GM12865 (cell line): ENCODE measurements at regions not wholly inside any gene's neighbourhood (a gene's known extent, or its start where the extent isn't known, plus 50 kb on each side); places are given as distances from the start of the nearest gene placed in this dataset.

ENCODE experiments used
- DNase-seq: peaks from one replicate; pipeline ENCODE4 v3.0.0; 2010; ENCODE audit warnings: low read depth
- H3K4me3 ChIP-seq: 2 replicates; pipeline ENCODE4 v1.5.1; 2011; ENCODE audit warnings: mild to moderate bottlenecking, low read depth, low read length, control low read depth
- TF ChIP-seq, protein P1 (sequence below): IDR thresholded peaks from 2 replicates; pipeline ENCODE4 v1.5.1; 2011; ENCODE audit warnings: low read length, control low read depth, low read depth, inconsistent platforms; ENCODE audit not compliant: insufficient read depth; ENCODE audit errors: missing control alignments

DNA sequence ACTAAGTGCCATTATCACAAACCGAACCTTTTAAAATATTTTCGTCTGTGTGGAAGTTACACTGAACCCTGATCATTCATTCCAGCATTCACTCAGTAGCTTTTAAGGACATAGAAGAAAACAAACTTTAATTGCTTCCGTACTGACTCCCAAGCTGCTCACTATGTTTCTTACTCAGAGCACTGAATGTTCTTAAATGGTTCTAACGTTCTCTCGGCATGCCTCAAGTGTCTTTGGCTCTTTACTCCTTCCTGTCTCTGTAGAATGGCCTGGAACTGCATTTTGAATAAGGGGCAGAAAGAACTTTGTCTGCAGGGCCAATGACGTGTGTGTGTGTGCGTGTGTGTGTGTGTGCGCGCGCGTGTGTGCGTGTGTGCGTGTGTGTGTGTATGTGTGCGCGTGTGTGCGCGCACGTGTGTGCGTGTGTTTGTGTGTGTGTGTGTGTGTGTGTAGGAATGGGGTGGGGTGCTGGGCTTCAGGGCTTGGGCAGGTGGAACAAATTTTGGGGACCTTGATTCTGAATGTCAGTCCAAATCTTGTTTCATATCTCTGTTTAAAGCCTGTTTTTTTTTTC lies 50.5 kb upstream of the PAQR3 start:
- DNase-seq, result no peak
- TF ChIP-seq, protein P1, sequence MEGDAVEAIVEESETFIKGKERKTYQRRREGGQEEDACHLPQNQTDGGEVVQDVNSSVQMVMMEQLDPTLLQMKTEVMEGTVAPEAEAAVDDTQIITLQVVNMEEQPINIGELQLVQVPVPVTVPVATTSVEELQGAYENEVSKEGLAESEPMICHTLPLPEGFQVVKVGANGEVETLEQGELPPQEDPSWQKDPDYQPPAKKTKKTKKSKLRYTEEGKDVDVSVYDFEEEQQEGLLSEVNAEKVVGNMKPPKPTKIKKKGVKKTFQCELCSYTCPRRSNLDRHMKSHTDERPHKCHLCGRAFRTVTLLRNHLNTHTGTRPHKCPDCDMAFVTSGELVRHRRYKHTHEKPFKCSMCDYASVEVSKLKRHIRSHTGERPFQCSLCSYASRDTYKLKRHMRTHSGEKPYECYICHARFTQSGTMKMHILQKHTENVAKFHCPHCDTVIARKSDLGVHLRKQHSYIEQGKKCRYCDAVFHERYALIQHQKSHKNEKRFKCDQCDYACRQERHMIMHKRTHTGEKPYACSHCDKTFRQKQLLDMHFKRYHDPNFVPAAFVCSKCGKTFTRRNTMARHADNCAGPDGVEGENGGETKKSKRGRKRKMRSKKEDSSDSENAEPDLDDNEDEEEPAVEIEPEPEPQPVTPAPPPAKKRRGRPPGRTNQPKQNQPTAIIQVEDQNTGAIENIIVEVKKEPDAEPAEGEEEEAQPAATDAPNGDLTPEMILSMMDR, result no peak

More for the DNA sequence above, 50.5 kb upstream of the PAQR3 start:
- no peak overlapping the region for H3K4me3 ChIP-seq
